ENCODE measurements at regions not wholly inside any gene's neighbourhood (a gene's known extent, or its start where the extent isn't known, plus 50 kb on each side); places are given as distances from the start of the nearest gene placed in this dataset.

- TF ChIP-seq CTCF (IDR thresholded peaks at IDR 0.05; ENCODE audit: low read length) (no peak), EZH2 (optimal IDR thresholded peaks at IDR 0.05; ENCODE audit: low read depth, low read length) (no peak), EZH2phosphoT487 (IDR thresholded peaks at IDR 0.05; ENCODE audit: low read length) (no peak)
Measured at GRCh38 chr2:193895226-193895625, 1700.5 kb upstream of the TMEFF2 start.
